Sigmoid colon (tissue), 4 donors: ENCODE measurements at regions not wholly inside any gene's neighbourhood (a gene's known extent, or its start where the extent isn't known, plus 50 kb on each side); places are given as distances from the start of the nearest gene placed in this dataset.

Source experiments
- EP300 ChIP-seq, 4 donors: sonication (generic); formaldehyde crosslinking; IDR thresholded peaks; one replicate each; pipeline ENCODE4 v1.6.1; 2017; ENCODE audit warnings: antibody characterized with exemption in 4 of 4
- POLR2A ChIP-seq, 2 donors: fragments of 450-650 bp; IDR thresholded peaks; one replicate each; pipeline ENCODE4 v1.6.1; 2016; ENCODE audit warnings: antibody characterized with exemption in 2 of 2, mild to moderate bottlenecking in 2 of 2, moderate library complexity in 2 of 2
- POLR2AphosphoS5 ChIP-seq, 4 donors: sonication (generic); formaldehyde crosslinking; IDR thresholded peaks; one replicate each; pipeline ENCODE4 v1.6.1; 2017; ENCODE audit warnings: antibody characterized with exemption in 4 of 4
- TF ChIP-seq, protein P1 (sequence below), 4 experiments: fragments of 450-650 bp in 3 of 4; fragments of 200-600 bp in 1 of 4; IDR thresholded peaks; one replicate each; pipeline ENCODE4 v1.5.1; 2016 to 2019; ENCODE audit warnings: antibody characterized with exemption in 4 of 4, mild to moderate bottlenecking in 3 of 4, moderate library complexity in 2 of 4

DNA sequence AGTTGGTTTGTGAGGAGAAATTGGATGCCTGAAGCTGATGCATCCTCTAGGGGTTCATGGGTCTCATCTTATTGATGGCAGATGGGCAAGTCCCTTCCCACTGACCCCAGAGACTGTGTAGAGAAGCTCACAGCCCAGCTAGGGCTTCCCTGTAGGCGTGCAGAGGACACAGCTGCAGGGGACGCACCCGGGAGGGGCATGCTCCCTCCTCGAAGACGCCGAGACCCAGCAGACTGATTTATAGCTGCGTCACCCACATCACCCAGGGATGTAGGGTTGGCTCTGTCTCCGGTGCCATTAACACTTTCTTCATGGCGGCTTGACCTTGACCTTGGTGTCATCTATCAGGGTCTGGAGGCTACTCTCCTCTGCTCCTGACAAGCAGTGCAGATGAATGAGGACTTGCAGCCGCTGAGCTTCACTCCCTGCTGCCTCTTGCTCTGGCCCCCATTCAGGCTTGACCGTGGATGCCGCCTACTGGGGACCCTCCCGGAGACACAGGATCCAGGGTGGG, 549.7 kb downstream of the TCERG1L start:
- TF ChIP-seq POLR2A (IDR thresholded peaks at IDR 0.05), result no peak
- TF ChIP-seq, protein P1, sequence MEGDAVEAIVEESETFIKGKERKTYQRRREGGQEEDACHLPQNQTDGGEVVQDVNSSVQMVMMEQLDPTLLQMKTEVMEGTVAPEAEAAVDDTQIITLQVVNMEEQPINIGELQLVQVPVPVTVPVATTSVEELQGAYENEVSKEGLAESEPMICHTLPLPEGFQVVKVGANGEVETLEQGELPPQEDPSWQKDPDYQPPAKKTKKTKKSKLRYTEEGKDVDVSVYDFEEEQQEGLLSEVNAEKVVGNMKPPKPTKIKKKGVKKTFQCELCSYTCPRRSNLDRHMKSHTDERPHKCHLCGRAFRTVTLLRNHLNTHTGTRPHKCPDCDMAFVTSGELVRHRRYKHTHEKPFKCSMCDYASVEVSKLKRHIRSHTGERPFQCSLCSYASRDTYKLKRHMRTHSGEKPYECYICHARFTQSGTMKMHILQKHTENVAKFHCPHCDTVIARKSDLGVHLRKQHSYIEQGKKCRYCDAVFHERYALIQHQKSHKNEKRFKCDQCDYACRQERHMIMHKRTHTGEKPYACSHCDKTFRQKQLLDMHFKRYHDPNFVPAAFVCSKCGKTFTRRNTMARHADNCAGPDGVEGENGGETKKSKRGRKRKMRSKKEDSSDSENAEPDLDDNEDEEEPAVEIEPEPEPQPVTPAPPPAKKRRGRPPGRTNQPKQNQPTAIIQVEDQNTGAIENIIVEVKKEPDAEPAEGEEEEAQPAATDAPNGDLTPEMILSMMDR (IDR thresholded peaks at IDR 0.05), result no peak
- TF ChIP-seq POLR2AphosphoS5 (IDR thresholded peaks at IDR 0.05), result no peak
- no peak for TF ChIP-seq EP300 (IDR thresholded peaks at IDR 0.05)
